ENCODE measurements at regions not wholly inside any gene's neighbourhood (a gene's known extent, or its start where the extent isn't known, plus 50 kb on each side); places are given as distances from the start of the nearest gene placed in this dataset.

- no peak overlapping the region for H3K4me3 Mint-ChIP-seq (ENCODE audit: unreplicated experiment)
- Histone ChIP-seq H3K36me3 (ENCODE audit: insufficient read depth, low read length) (no peaks in the 10 kb centered on the region), H3K9ac (ENCODE audit: low read length) (no peak overlapping the region), H3K4me2 (ENCODE audit: low read length) (no peak overlapping the region), H2AFZ (ENCODE audit: low read depth, low read length) (no peak overlapping the region), H3K4me1 (ENCODE audit: insufficient read depth, low read length) (no peaks in the 10 kb centered on the region), H3K9me3 (ENCODE audit: insufficient read depth, low read depth, low read length) (no peaks in the 10 kb centered on the region), H4K20me1 (ENCODE audit: insufficient read depth, low read length) (no peaks in the 10 kb centered on the region), H3K27ac (ENCODE audit: low read depth, low read length) (no peak overlapping the region), H3K27me3 (ENCODE audit: insufficient read depth, low read length) (no peaks in the 10 kb centered on the region), H3K79me2 (ENCODE audit: insufficient read depth, low read length) (no peaks in the 10 kb centered on the region), H3K4me3 (ENCODE audit: insufficient read depth, low read depth, low read length) (no peak overlapping the region)
- no peak for TF ChIP-seq EZH2 (IDR thresholded peaks at IDR 0.05; ENCODE audit: insufficient read depth, low read length)
- no peak for TF ChIP-seq CTCF (IDR thresholded peaks at IDR 0.05; ENCODE audit: insufficient read depth, low read depth, low read length)
- DNase-seq (ENCODE audit: low read depth) = no peak
- peaks cover 5% of the 10 kb centered on the region for H3K9me3 Mint-ChIP-seq (ENCODE audit: unreplicated experiment)
- no peaks in the 10 kb centered on the region for H3K36me3 Mint-ChIP-seq (ENCODE audit: low read depth, unreplicated experiment)
- H3K27me3 Mint-ChIP-seq (ENCODE audit: low read depth, unreplicated experiment) = peaks cover under 1% of the 10 kb centered on the region
- H3K4me1 Mint-ChIP-seq (ENCODE audit: low read depth, unreplicated experiment) = peaks cover 11% of the 10 kb centered on the region
- FAIRE-seq = no peak
- no peak overlapping the region for H3K27ac Mint-ChIP-seq (ENCODE audit: unreplicated experiment)
Observed at GRCh38 chr6:153852481-153852880, 186.6 kb upstream of the OPRM1 start.

GRCh38 chr6:153852034-153852433, 187.0 kb upstream of the OPRM1 start:
- H2AFZ ChIP-seq (ENCODE audit: low read depth, low read length) = no peak overlapping the region
- no peak overlapping the region for H3K4me2 ChIP-seq (ENCODE audit: low read length)
- Mint-ChIP-seq H3K4me3 (ENCODE audit: unreplicated experiment) (no peak overlapping the region), H3K27ac (ENCODE audit: unreplicated experiment) (no peak overlapping the region), H3K9me3 (ENCODE audit: unreplicated experiment) (peaks cover 5% of the 10 kb centered on the region), H3K36me3 (ENCODE audit: low read depth, unreplicated experiment) (no peaks in the 10 kb centered on the region), H3K27me3 (ENCODE audit: low read depth, unreplicated experiment) (peaks cover 4% of the 10 kb centered on the region), H3K4me1 (ENCODE audit: low read depth, unreplicated experiment) (peaks cover 11% of the 10 kb centered on the region)
- no peaks in the 10 kb centered on the region for H3K27me3 ChIP-seq (ENCODE audit: insufficient read depth, low read length)
- H4K20me1 ChIP-seq (ENCODE audit: insufficient read depth, low read length) = no peaks in the 10 kb centered on the region
- DNase-seq (ENCODE audit: low read depth) (no peak), FAIRE-seq (no peak)
- H3K27ac ChIP-seq (ENCODE audit: low read depth, low read length) = no peak overlapping the region
- no peaks in the 10 kb centered on the region for H3K79me2 ChIP-seq (ENCODE audit: insufficient read depth, low read length)
- no peaks in the 10 kb centered on the region for H3K4me1 ChIP-seq (ENCODE audit: insufficient read depth, low read length)
- no peaks in the 10 kb centered on the region for H3K9me3 ChIP-seq (ENCODE audit: insufficient read depth, low read depth, low read length)
- no peak for TF ChIP-seq CTCF (IDR thresholded peaks at IDR 0.05; ENCODE audit: insufficient read depth, low read depth, low read length)
- no peak for TF ChIP-seq EZH2 (IDR thresholded peaks at IDR 0.05; ENCODE audit: insufficient read depth, low read length)
- H3K9ac ChIP-seq (ENCODE audit: low read length) = no peak overlapping the region
- H3K36me3 ChIP-seq (ENCODE audit: insufficient read depth, low read length) = no peaks in the 10 kb centered on the region
- H3K4me3 ChIP-seq (ENCODE audit: insufficient read depth, low read depth, low read length) = no peak overlapping the region

DNA sequence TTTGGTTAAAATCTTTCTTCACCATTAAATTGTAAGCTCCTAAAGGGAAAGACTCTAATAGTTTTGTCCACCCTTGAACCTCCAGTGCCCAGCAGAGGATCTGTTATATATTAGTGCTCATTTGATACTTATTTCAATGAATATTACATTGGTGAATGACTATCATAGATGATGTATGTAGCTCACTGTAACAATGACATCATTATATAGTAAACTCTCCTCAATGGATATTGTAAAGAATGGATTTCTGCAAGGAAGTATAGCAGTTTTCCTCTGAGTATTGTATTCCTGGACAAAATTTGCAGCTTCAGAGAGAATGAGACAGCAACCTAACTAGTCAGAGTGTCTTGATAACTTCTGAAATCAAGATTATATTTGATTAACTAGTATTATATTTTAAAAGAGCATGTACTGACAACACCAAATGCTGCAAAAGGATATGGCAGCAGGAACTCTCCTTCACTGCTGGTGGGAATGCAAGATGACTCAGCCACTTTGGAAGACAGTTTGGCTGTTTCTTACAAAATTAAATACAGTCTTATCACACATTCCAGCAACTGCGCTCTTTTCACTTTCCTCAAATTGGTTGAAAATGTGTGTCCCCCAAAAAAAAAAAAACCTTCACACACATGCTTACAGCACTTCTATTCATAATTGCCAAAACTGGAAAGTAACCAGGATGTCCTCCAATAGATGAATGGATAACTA, 189.8 kb upstream of the OPRM1 start:
- Mint-ChIP-seq H3K36me3 (ENCODE audit: low read depth, unreplicated experiment) (no peaks in the 10 kb centered on the region), H3K4me1 (ENCODE audit: low read depth, unreplicated experiment) (peaks cover 11% of the 10 kb centered on the region), H3K9me3 (ENCODE audit: unreplicated experiment) (peaks cover 5% of the 10 kb centered on the region), H3K27me3 (ENCODE audit: low read depth, unreplicated experiment) (peaks cover 4% of the 10 kb centered on the region), H3K27ac (ENCODE audit: unreplicated experiment) (peak overlapping the region; percentile 23), H3K4me3 (ENCODE audit: unreplicated experiment) (no peak overlapping the region)
- Histone ChIP-seq H3K27me3 (ENCODE audit: insufficient read depth, low read length) (no peaks in the 10 kb centered on the region), H3K9ac (ENCODE audit: low read length) (no peak overlapping the region), H2AFZ (ENCODE audit: low read depth, low read length) (no peak overlapping the region), H3K4me2 (ENCODE audit: low read length) (no peak overlapping the region), H3K4me3 (ENCODE audit: insufficient read depth, low read depth, low read length) (no peak overlapping the region), H3K27ac (ENCODE audit: low read depth, low read length) (no peak overlapping the region), H4K20me1 (ENCODE audit: insufficient read depth, low read length) (no peaks in the 10 kb centered on the region), H3K4me1 (ENCODE audit: insufficient read depth, low read length) (no peaks in the 10 kb centered on the region), H3K9me3 (ENCODE audit: insufficient read depth, low read depth, low read length) (no peaks in the 10 kb centered on the region), H3K79me2 (ENCODE audit: insufficient read depth, low read length) (no peaks in the 10 kb centered on the region), H3K36me3 (ENCODE audit: insufficient read depth, low read length) (no peaks in the 10 kb centered on the region)
- FAIRE-seq = no peak
- DNase-seq (ENCODE audit: low read depth) = no peak
- TF ChIP-seq CTCF (IDR thresholded peaks at IDR 0.05; ENCODE audit: insufficient read depth, low read depth, low read length) = no peak
- no peak for TF ChIP-seq EZH2 (IDR thresholded peaks at IDR 0.05; ENCODE audit: insufficient read depth, low read length)
